ENCODE measurements at regions not wholly inside any gene's neighbourhood (a gene's known extent, or its start where the extent isn't known, plus 50 kb on each side); places are given as distances from the start of the nearest gene placed in this dataset.
"Not testable (repeated sequence)": the region's sequence is repeated elsewhere in the genome, so short reads cannot be mapped to it uniquely, and the experiment has no call there.

DNA sequence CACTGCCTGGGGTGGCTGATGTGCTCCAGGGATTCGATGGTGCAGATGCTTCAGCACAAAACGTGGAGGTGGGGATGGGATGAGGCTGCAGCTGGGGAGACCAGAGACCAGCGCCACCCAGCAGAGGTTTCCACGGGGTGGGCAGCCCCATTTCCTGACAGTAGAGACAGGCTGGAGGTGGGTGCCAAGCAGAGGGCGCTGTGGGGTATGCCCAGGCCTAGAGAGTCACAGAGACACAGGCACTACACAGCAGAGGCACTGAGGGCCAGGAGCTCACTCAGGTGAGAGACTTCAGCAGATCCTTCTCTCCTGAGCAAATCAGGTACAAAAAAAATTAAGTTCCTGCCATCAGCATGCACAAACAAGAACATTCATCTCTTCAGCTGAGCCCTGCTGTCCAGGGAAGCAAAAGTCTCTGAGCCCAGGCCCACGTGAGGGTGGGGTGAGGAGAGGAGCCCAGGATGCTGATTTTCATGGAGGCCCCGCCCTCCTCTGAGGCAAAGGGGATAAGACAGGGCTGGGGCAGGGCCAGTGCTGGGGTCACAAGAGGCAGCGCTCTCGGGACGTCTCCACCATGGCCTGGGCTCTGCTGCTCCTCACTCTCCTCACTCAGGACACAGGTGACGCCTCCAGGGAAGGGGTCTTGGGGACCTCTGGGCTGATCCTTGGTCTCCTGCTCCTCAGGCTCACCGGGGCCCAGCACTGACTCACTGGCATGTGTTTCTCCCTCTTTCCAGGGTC lies 53.1 kb downstream of the GGTLC2 start:
- no peak for DNase-seq

DNA sequence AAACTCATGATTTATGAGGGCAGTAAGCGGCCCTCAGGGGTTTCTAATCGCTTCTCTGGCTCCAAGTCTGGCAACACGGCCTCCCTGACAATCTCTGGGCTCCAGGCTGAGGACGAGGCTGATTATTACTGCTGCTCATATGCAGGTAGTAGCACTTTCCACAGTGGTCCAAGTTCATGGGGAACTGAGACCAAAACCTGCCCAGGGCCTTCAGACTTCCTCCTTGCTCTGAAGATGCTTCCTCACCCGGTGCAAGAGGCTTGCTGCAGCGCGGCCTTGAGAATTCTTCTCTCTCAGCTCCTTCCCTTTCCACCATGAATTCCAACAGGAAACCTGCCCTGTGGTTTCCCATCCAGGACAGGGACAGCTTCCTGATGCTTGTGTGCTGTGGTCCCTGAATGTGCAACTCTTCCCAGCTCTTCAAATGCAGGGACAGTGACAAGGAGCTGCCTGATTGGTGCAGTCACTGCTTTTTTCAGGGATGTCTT lies 53.9 kb downstream of the GGTLC2 start:
- no peak for DNase-seq

DNA sequence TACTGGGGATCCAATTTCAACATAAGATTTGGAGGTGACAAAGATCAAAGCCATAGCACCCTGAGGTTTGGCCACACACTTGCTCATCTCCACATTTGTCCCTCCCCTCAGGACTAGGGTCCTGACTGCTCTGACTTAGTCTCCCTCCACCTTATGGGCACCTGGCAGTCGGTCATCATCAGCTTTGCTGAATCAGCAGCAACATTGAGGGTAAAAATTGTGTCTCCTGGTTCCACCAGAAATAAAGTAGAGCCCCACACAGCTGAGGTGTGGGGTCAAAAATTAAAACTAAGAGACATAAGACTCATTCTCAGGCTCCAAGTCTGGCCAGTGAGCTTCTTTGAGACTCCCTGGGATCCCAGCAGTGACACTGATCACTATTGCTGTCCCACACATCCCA lies 56.2 kb downstream of the GGTLC2 start:
- no peak for DNase-seq

DNA sequence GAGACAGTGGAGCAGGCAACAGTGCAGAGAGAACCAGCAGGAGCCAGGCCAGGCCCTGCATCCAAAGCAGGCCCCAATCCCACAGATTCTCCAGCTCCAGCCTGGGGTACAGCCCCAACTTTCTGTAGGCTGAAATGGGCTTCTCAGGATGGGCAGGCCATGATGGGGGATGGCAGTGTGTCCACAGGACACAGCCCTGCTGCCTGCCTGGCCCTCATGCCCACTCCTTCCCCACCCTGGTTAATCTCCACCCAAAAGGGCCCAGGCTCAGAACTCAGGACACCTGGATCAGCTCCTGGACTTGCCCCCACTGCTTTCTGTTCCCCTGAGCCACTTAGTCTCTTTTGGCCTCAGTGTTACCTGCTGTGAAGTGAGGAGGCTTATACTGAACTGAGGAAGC lies 57.1 kb downstream of the GGTLC2 start:
- not testable (repeated sequence) for DNase-seq

DNA sequence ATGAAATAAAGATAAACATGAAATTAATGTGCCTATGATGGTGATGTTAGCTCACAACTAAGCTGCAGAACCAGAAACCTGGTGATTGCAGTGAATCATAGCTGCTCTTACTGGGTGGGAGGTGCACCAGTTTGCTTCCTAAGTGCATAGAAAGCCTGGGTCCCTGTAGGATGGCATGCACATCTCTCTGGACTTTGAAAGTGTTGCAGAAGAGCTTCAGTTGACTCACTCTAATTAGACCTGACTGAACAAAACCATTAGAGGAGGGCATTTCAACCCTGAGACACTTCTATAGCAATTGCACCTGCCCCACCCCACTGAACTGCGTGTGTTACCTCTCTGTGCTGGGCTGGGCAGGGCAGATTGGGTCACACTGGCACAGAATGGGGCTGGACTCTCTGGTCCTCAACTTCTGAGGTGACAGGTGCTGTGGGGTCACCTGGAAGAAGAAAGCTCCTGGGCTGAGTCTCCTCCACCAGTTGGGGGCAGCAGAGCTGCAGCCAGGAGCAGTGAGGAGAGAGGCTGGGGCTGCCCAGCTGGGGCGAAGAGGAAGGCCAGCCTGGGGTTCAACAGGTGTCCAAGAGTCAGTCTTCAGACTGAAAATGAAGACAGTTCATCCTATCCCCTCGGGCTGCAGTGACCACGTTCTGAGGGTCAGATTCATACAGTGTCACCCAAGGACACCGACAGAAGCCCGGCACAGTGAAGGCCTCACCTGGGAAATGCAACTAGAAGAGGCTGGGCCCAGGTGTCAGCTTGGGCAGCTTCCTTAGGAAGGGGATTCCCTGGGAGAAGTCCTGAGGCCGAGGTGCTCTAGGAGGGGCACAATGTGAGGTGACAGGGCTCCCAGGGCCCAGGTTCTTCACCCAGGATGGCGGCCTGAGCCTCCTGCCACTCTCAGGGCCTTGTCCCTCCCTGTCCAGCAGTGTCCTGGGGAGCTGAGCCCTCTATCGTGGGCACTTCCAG lies 58.1 kb downstream of the GGTLC2 start:
- no peak for DNase-seq

DNA sequence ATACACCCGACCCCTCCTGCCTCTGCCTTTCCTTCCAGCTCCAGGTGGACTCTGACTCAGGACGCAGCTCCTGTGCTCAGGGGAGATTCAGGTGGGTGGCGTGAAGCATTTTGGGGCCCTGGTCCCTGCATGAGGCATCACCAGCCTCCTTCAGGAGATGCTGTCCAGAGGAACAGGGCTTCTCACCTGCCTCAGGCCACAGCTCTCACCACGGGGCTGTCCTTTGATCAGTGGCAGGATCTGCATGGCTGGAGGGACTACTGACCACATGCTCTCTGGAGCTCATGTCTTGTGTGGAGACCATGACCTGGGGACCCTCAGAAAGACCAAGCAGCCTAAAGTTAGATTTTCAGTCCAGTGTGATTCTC lies 58.8 kb downstream of the GGTLC2 start:
- DNase-seq, result no peak

DNA sequence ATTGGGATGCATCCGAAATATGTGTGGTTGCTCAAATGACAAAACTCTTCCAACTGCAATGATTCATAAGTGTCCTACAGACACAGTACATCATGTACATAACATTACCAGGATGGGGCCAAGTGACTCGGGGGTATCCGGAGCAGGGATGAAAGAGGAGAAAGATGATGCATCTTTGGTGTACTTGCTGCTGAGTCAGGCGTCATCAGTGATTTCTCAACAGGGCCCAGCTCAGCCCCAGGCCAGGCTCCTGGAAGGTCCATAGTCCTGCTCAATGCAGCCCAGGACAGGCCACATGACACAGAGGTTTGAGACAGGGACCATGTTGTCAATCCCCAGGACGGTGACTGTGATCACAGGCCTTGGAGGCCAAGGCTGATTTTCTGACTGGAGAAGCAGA lies 59.3 kb downstream of the GGTLC2 start:
- no peak for DNase-seq

DNA sequence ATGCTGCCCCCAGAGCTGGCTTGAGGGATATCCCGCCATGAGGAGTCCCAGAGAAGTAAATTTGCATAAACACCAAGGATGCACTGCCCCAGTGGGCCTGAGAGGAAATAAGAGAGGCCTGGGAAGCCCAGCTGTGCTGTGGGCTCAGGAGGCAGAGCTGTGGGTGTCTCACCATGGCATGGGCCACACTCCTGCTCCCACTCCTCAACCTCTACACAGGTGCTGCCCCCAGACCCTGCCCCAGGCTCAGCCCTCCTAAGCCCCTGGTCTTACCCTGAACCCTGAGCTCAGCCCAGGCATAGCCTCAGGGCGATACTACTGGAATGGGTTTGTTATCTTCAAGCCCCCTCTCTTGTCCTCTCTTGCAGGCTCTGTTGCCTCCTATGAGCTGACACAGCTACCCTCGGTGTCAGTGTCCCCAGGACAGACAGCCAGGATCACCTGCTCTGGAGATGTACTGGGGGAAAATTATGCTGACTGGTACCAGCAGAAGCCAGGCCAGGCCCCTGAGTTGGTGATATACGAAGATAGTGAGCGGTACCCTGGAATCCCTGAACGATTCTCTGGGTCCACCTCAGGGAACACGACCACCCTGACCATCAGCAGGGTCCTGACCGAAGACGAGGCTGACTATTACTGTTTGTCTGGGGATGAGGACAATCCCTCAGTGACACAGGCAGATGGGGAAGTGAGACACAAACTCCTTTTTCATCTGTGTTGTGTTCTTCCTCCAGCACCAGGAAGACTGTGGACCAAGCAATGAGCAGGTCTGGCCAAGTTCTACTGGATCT lies 59.9 kb downstream of the GGTLC2 start:
- no peak for DNase-seq

DNA sequence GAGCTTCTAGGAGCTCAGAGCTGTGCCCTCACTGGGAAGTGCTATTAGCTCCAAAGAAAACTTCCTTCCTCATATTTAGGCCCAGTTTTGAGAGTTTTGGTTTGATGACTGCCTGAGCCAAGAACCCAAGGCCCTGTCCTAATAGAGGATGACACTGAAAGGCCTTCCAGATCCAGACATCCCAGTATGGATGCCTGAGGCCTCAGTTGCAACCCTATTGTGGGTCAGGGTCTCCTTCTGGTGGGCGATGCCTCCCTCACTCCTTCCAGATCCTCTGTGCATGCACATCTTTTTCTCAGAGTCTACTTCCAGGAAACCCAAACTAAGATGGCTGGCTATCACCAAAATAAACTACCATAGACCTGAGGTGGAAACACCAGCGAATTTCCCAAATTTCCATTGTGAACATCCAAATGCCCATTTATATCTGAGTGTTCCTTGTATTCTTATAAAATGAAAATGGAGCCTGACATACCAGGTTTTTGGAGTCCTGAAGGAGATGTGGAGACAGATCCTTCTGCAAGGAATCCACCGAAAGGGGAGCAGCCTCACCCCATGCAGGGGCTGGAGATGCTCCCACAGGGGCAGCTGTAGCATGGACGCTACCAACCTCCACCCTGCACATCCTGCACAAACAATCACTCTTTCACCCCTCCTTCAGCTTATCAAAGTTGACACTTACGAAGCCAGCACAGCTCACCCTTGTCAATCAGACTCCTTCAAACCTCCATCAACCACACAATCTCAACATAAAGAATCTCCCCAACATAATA lies 61.1 kb downstream of the GGTLC2 start:
- DNase-seq, result no peak

DNA sequence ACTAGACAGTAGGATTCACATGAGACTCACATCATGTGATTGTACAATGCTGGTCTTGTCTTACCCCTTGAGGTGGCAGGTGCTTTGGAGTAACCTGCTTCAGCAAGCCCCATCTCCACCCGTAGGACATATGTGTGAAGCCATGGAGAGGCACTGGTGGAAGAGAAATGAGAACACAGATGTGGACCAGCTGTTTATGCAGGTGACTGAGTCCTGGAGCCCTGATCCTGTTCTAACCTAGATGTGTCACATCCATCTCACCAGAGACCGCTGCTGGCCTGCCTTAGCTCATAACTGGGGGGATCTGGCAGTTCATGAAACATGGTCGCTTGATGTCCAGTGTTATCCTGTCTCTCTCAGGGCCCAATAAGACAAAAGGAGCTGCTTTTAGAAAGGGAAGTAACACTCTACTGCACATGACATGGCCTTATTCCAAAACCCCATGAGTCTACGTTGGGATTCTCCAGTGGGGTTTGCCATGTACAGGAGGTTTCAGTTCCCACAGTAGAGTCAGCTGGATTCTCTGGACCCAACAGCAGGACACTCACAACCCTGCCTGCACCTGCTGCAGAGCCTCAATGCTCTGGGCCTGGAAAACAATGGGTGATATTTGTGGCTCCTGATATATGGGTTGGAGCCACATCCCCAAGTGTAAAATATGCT lies 62.0 kb downstream of the GGTLC2 start:
- no peak for DNase-seq

DNA sequence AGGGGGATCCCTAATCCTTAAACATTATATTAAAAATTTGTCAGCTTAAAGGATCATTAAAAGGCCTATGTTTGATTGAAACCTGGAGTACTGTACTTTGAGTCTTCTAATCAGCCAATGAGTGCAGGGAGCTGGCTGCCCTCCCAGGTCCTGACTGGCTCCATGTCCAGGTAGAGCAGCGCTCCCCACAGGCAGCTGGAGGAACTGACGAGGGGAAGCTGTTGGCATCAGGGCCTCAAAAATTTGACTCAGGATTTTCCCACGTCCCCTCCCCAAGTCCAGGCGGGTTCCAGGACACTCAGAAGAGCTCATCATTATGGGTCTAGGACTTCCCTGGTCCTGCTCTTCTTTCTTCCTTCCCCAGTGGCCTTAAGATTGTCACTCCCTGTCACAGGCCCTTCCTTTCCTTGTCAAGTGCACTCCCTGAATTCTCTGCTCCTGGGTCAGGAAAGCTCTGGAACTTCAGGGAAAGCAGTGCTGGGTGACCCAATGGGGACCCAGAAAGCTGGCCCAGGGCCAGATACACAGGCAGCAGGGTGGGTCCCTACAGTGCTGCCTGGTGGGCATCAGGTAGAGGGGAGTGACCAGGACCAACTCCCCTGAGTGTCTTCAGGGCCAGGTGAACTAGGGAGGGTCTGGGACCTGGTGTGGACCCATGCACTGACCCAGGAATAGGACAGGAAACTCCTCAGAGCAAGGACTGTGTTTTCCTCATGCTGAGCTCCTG lies 65.5 kb downstream of the GGTLC2 start:
- no peak for DNase-seq

DNA sequence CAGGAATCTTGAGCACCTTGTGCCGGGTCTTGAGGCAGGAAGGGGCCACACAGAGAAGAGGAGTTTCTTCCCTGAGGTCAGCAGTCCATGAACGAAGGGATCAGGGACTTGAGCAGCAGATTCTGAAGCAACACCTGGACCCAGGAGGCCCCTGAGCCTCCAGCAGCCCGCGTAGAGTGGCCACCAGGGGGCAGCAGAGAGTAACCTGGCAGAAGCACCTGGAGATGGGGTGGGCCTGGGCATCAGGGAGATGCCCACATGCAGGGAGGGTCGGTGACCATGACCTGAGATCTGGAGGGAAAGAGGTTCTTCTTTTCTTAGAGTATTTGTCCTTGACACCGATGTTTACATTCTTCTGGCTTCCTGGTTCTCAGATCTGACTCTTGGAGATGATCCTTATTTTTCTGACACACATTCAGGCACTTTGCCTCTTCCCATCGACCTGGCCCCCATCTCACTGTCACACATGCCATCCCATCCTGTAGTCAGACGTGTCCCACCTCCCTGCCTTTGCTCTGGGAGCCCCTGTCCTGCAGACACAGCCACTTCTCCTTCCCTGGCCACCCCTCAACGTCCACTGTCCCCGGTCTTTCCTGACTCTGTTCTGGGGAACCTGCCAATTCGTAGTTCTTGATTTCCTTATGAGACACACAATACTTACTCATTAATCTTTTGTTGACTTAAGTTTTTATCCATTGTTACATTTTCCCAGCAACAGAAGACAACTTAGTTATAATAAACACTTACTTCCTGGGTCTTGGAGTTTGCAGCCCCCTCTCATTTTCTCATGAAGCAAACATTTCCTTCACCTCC lies 66.5 kb downstream of the GGTLC2 start:
- no peak for DNase-seq

DNA sequence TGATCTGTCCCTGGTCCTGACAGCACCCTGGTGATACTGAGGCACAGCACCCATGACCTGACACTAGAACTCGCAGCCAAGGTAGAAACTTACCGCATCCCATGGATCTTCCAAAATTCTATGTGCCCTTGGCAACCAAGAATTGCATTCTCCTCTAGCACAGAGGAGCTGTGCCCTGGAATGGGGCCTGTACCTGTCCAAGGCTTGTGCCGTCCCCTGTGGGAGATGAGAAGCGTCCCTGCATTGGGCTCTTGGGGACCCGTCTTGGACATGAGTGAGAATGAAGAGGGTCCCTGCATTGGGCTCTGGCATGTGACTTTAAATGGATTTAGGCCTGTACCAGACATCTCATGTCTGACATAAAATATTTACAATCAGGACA lies 67.1 kb downstream of the GGTLC2 start:
- DNase-seq, result no peak

DNA sequence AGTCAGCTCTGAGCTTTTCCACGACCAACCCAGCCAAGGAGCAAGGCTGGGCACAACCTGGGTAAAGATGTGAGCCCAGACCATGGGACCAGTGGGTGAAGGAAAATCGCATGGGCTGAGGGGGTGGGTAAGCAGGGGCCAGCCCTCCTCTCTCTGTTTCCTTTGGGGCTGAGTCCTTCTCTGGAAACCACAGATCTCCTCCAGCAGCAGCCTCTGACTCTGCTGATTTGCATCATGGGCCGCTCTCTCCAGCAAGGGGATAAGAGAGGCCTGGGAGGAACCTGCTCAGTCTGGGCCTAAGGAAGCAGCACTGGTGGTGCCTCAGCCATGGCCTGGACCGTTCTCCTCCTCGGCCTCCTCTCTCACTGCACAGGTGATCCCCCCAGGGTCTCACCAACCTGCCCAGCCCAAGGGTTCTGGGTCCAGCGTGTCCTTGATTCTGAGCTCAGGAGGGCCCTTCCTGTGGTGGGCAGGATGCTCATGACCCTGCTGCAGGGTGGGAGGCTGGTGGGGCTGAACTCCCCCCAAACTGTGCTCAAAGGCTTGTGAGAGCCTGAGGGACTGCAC lies 67.8 kb downstream of the GGTLC2 start:
- DNase-seq, result no peak

DNA sequence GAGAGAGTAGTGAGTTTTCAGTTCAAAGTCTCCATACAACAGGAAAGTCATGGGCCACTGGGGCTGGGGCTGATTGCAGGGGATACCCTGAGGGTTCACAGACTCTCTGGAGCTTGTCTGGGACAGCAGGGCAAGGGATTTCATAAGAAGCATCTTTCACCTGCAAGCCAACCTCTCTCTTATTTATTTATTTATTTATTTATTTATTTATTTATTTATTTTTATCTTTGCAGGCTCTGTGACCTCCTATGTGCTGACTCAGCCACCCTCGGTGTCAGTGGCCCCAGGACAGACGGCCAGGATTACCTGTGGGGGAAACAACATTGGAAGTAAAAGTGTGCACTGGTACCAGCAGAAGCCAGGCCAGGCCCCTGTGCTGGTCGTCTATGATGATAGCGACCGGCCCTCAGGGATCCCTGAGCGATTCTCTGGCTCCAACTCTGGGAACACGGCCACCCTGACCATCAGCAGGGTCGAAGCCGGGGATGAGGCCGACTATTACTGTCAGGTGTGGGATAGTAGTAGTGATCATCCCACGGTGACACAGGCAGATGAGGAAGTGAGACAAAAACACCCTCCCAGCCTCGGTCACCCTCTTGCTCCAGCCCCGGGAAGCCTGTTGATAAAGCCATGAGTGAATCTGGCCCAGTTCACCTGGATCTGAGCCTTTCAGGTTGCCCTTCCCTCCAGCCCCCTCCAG lies 68.4 kb downstream of the GGTLC2 start:
- DNase-seq, result no peak

DNA sequence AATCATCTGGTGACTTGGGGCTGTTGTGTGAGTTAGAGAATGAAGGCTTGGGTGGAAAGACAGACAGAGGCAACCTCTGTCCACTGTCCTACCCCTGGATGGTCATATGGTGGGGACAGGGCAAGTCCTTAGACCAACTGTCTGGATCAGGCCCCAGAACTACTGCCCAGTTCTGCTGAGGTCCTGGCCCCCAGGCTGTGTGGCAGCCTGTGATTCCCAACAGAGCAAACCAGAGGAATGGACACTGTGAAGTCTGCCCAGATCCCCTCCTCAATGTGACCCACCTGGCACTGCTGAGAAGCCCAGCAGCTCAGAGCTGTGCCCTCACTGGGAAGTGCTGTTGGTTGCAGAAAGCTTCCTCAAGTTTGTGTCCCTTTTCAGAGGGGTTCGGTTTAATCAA lies 69.0 kb downstream of the GGTLC2 start:
- DNase-seq, result no peak

DNA sequence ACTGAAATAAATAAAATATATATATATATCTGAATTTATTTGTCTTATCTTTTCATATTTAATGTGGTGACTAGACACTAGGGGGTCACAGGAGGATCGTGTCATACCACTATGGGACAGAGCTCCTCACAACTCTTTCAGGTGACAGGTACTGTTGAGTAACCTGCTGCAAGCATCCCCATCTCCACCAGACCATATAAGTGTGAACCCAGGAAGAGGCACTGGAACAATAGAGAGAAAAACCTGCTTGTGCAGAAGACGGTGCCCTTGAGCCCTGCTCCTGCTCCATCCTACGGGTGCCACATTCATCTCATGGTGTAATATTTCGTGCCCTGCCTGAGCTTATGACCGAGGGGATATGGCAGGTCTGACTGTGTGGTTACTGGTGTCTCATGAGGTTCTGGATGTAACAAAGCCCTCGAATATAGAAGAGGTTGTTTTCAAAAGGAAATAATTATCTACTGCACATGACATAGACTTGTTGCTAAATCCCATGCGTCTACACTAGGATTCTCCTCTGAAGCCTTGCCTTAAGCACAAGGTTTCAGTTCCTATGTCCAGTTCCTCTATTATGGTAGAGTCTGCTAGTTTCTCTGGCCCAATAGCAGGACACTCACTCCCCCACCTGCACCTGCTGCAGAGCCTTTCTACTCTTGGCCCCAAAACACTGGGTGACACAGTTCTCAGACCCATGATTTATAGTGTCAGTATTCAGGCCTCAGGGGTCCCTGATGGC lies 70.4 kb downstream of the GGTLC2 start:
- DNase-seq, result no peak

DNA sequence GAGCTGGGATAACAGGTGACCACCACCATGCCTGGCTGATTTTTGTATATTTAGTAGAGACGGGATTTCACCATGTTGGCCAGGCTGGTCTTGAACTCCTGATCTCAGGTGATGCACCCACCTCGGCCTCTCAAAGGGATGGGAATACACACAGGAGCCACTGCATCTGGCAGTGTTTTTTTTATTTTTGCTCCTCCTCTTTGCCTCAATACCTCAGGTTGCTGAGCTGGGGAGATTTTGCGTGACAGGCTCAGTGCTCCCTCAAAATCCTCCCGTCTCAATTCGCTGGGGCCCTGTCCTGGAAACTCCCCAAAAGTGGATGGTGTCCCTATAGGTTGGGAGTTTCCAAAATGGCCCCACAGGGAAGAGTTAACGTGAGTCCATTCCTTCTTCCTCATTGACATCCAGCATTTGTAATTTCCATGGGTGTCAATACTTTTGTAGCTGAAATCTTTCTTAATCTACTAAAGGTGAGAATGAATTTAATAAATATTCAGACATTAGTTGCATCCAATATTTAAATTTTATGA lies 71.8 kb downstream of the GGTLC2 start:
- DNase-seq, result no peak

All from GDM1 (cell line).